ENCODE measurements at regions not wholly inside any gene's neighbourhood (a gene's known extent, or its start where the extent isn't known, plus 50 kb on each side); places are given as distances from the start of the nearest gene placed in this dataset.
"Not testable (repeated sequence)": the region's sequence is repeated elsewhere in the genome, so short reads cannot be mapped to it uniquely, and the experiment has no call there.

DNA sequence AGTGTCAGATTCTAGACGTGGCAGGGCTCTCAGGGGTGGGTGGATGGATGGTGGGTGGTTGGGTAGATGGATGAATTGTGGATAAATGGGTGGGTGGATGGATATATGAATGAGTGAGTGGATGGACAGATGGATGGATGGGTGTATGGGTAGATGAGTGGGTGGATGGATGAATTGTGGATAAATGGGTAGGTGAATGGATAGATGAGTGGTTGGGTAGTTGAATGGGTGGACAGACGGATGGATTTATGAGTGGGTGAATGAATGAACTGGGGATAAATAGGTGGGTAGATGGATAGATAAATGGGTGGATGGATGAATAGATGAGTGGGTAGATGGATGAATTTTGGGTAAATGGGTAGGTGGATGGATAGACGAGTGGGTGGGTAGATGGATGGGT, 111.0 kb upstream of the ZNF469 start:
- DNase-seq, result not testable (repeated sequence)

DNA sequence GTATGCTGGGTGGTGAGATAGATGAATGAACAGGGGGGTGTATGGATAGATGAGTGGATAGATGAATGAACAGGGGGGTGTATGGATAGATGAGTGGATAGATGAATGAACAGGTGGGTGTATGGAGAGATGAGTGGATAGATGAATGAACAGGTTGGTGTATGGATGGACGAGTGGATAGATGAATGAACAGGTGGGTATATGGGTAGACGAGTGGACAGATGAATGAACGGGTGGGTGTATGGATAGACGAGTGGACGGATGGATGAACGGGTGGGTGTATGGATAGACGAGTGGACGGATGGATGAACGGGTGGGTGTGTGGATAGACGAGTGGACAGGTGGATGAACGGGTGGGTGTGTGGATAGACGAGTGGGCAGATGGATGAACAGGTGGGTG, 110.3 kb upstream of the ZNF469 start:
- not testable (repeated sequence) for DNase-seq

DNA sequence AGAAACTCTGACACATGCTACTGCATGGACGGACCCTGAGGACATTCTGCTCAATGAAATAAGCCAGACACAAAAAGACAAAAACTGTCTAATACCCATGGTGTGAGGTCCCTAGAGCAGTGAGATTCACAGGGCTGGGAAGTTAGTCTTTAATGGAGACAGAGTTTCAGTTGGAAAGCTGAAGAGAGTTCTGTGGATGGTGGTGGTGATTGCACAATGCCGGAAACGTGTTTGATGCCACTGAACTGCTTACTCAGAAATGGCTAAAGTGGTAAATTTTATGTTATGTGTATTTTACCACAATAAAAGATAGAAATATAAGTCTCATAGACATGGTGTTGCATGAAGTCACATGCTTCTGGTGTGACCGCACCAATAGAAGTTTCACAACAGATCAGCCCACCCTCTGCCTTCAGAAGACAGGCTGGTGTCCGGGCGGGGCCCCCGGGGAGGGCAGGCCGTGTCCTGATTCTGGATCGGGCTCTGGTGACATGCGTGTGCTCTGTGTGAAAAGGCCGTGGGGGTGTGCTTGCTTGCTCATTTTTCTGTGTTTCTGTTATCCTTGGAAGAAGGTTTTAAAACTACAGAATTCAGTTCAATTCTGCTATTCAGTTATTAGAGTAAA, 108.5 kb upstream of the ZNF469 start:
- not testable (repeated sequence) for DNase-seq

DNA sequence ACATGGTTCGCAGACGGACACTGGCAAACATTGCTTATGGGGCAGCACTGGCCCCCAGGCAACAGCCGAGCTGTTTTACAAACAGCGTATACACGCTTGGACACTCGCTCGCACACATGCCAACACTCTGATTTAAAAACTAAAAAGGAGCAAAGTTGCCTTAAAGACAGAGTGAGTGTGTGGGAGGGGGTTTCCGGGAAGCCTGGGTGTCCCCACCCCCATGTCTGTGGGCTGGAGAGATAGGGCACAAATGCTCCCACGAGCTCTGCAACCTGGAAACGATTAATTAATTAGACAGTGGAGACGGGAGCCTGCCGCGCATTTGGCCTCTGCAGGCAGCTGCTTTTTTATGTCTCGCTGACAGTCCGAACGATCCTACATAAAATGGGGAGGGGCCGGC, 107.9 kb upstream of the ZNF469 start:
- no peak for DNase-seq

DNA sequence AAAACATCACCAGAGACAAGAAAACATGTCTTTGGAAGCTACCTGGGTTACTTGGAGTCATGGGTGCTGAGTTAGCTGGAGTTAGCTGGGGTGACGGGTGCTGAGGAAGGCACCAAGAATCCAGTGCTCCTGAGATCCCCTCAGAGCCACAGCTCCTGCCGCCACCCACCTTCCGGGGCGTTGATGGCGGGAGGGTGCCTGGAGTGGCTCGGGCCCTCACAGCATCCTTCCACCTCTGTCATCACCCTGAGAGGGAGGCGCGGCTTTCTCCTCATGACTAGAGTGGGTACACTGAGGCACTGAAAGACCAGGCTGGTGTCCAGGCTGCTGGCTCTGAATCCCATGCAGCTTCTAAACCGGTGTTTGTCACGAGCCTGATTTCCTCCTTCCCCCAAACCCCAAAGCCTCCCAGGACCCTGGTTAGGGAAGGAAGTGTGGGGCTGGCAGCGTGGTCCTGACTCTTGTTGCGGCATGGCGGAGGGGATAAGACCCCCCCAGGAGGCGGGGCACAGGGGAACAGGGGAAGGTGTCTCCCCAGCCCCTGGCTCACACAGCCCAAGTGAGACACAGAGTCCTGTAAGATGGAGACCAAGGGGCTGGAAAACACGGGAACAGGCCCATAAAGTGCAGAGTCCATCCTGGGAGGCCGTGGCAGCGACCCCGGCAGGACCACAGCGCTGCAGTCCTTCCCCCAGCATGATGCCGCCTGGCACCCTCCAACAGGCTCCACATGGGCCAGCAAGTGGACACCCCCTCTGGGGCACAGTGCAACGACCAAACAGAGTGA, 107.2 kb upstream of the ZNF469 start:
- not testable (repeated sequence) for DNase-seq

DNA sequence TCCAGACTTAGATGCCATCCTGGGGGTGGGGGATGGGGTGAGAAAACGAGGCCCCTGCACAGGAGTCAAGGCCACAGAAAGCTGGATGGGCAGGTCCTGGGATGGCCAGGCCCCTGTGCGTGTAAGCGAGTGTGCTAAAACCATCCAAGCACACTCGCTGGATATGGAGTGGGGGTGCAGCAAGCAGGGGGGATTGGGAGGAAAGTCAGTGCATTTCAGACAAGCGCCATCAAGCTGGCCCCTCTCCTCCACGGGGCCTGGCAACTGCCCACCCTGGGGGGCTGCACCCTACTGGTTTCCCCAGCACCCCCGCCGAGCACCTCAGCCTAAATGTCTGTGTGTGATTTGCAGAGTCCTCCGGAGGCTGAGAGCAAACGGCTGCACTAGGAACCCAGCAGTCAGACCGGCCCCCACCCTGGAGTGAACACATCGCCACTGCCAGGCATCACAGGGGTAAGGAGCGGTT, 106.6 kb upstream of the ZNF469 start:
- DNase-seq, result not testable (repeated sequence)

DNA sequence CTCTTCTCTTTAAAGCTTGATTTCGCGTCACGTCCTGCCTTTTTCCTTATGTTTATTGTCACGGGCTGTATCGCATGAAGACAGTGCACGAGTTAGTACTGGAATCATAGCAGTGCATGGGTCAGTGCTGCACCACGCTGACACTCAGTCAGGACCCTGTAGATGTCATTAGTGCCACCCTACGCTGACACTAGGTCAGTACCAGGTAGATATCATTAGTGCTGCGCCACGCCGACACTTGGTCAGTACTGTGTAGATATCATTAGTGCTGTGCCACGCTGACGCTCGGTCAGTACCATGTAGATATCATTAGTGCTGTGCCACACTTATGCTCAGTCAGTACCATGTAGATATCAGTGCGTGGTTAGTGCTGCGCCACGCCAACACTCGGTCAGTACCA, 106.2 kb upstream of the ZNF469 start:
- no peak for DNase-seq

DNA sequence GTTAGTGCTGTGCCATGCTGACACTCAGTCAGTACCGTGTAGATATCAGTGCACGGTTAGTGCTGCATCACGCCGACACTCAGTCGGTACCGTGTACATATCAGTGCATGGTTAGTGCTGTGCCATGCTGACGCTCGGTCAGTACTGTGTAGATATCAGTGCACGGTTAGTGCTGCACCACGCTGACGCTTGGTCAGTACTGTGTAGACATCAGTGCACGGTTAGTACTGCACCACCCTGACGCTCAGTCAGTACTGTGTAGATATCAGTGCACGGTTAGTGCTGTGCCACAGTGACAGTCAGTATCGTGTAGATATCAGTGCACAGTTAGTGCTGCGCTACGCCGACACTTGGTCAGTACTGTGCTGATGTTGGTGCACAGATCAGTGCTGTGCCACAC, 102.8 kb upstream of the ZNF469 start:
- DNase-seq, result no peak

DNA sequence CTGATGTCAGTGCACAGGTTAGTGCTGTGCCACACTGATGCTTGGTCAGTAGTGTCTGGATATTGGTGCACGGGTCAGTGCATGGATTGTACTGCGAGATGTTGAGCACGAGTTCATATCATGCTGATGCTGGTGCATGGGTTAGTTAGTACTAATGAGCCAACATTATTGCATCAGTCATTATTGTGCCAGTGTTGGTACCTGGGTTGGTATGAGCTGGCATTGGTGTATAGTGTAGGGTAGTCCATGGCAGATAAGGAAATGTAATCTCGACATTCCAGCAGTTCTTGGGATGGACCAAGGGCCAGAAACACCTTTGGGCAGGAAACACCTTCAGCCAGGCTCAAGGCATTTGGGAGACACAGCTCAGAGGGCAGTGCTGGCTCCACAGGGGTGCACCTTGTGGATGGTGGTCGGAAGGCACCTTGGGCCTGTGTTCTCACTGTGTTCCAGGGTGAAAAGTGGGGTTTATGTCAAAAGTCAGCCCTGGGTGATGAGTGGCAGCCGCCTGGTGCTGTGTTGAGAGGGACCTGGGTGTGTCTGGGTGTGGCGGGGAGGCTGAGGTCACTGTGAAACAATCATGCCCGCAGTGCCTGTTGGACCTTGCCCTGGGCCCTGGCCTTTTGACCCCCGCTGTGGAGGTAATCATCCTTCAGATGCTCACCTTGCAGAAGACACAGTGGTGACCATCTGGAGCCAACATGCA, 100.7 kb upstream of the ZNF469 start:
- no peak for DNase-seq

DNA sequence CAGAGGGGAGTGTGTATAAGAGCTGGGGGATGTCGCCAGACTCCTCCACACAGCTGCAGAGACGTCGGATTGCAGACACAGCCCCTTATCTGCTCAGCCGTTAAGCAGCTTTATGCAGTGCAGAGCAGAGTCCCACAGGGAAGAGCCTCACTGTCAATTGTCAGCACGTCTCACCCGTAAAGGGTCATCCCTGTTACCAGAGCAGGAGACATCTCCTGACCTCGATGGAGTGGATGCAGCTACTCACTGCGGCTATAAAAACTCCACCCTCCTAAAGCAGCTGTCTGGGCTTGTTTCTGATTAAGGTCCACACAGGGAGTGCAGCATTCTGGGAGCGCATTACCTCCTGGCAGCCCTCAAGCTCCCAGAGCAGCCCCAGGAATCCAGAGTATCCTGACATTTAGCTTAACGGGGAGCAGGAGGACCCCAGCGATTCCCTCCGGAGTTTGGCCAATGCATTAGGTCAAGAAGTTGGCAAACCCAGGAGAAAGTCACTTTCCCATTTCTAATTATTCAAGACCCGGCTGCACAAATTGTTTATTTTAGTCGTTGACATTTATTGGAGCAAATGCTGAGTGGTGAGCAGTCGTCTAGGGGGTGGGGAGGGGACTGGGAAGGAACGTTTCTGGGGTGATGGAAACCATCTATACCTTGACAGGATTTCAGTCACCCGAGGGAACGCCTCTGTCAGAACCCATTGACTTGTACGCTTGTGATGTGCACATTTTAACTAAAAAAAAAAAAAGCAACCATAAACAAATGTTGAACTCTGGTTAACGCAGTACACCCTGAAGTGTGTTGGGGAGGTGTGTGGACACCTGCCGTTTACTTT, 100.0 kb upstream of the ZNF469 start:
- peak; percentile 17 for DNase-seq

DNA sequence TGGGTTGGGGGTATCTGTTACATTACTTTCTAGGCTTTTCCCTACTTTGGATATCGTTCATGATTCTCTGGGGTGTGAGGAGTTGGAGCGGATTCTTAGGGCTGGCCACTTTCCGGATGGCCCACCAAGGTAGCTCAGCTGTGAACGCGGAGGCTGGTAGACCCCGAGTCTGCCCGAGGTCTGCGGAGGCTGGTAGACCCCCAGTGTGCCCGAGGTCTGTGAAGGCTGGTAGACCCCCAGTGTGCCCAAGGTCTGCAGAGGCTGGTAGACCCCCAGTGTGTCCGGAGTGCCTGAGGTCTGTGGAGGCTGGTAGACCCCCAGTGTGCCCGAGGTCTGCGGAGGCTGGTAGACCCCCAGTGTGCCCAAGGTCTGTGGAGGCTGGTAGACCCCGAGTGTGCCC, 99.2 kb upstream of the ZNF469 start:
- no peak for DNase-seq

DNA sequence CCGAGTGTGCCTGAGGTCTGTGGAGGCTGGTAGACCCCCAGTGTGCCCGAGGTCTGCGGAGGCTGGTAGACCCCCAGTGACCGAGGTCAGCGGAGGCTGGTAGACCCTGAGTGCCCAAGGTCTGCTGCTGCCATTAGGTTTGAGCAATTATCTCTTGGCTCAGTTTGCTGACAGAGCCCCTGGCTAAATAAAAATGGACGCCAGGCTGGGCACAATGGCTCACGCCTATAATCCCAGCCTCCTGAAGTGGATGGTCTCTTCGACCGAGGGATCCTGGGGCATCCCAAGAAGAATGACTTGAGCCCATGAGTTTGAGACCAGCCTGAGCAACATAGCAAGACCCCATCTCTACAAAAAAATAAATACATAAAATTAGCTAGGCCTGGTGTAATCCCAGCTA, 98.7 kb upstream of the ZNF469 start:
- no peak for DNase-seq

DNA sequence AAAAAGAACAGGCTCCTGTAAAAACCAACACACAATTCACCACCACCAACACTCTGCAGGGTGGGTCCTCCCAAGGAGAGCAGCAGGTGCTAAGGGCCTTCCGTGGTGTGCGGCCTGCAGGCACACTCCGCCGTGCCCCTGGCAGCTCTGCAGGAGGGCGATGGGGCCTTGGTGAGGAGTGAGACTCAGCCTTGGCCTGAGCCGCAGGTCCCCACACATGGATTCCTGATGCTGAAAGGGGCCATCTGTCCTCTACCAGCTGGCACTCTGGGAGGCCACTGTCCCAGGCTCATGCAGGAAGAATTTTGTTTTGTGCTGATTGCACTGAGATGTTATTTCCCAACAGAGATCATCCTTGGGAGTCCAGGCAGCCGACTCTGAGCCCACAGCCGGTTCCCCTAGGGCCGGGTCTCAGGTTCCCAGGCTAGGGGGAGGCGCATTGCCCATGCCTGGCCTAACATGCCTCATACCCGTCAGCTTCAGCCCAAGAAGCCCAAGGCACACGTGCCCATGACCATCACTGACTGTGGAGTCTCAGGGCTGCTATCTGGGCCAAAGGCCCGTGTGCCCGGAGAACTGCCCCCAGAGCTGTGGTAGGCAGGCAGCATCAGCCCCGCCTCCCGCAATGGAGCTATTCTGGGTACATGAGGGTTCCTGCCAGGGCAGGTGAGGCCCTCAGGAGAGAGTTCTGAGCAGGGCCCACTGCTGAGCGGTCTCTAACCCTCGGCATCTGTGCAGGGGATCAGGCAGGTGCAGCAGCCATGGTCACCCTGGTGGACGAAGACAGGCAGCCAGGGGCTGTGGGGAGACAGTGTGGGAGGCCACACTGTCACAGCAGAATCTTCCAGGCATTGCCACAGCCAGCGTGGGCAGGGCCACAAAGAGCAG, 97.9 kb upstream of the ZNF469 start:
- DNase-seq, result no peak

DNA sequence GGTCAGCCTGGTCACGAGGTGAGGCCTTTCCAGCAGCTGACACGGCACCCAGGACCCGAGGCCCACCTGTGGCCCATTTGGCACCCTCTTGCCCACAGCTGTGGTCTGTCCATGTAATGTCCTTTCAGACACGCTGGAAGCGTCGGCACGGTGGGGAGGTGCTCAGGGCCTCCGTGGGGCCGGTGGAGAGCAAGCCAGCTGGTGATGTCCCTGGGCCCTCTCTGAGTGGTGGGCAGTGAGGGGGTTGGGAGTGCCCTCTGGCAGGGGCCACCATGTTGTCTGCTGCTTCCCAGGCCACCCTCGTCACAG, 97.3 kb upstream of the ZNF469 start:
- DNase-seq, result no peak

DNA sequence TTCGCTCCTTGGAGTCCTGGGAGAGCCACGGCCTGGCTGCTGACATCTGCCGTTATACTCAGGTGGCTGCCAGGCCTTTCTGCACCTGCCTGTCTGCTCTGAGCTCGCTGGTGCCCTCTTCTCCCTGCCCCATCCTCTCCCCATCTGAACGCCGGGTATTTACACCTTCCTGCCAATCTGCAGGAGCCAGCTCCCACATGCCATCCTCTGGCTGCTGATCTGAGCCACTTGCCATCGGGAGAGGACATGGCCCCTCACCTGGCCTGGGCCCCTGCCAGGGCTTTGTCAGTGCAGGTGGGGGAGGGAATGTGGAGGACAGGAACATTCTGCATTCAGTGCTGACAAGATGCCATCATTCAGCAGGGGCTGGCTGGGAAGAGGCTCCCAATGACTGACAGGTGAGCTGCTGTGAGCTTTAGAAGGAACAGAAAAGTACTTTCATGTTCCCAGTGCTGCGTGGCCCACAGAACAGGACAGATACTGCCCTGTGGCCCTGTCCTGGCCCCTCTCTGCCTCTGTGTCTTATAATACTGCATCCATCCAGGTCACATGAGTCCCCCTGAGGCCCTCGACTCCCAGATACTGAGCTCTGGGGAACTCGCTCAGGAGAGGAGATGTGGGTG, 96.3 kb upstream of the ZNF469 start:
- no peak for DNase-seq

DNA sequence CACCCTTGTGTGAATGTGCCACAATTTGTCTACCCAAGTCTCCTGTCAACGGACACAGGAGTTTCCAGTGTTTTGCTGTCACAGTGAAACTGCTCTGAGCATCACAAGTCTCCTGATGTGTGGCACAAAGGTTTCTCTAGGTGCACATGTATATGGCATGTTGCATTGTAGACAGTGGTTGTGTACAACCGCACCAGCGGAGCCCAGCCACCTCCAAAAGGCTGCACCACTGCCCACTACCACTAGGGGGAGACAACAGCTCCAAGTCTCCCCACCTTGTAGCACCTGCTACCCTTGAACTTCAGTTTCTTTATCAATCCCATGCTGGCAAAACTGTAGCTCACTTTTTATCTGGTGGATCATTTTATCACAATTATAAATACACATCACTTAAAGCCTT, 95.5 kb upstream of the ZNF469 start:
- DNase-seq, result no peak

DNA sequence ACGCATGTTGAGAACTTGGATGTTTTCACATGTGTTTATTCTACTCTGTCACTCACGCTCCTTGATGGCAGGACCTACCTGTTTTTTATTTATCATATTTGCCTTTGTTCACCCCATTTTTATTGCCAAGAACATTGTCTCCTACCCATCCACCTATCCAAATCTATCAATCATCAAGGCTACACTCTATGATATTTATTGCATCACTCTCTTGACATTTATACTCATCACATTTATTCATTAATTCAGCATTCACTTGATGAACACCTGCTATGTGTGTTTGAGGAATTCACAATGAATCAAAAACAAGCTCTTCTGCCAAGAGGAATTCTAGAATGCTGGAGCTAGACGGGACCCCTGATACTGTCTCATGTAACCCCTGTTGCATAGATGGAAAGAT, 94.5 kb upstream of the ZNF469 start:
- DNase-seq, result no peak

DNA sequence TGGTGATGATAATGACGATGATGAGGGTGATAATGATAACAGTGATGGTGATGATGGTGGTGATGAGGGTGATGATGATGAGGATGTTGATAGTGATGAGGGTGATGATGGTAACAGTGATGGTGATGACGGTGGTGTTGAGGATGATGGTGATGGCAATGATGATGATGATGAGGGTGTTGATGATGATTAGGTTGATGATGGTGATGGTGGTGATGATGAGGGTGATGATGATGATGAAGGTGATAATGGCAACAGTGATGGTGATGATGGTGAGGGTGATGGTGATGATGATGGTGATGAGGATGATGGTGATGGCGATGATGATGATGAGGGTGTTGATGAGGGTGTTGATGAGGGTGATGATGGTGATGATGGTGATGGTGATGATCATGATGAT, 93.8 kb upstream of the ZNF469 start:
- no peak for DNase-seq

DNA sequence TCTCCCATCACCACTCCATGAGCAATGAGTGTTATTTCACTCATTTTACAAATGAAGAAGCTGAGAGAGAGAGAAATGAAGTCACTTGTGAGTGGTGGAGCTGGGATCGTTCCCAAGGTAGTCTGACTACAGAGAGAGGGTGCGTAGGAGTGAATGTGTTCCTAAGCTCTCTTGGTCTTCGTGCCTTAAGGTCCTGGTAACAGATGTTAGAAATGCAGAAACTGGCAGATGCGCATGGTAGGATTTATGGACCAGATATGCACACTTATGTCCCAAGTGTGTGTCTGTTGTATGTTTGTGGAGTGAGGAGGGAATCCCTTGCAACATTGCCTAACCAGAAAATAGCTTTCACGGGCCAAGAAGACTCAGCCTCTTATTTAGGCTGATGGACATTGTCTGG, 93.2 kb upstream of the ZNF469 start:
- no peak for DNase-seq

DNA sequence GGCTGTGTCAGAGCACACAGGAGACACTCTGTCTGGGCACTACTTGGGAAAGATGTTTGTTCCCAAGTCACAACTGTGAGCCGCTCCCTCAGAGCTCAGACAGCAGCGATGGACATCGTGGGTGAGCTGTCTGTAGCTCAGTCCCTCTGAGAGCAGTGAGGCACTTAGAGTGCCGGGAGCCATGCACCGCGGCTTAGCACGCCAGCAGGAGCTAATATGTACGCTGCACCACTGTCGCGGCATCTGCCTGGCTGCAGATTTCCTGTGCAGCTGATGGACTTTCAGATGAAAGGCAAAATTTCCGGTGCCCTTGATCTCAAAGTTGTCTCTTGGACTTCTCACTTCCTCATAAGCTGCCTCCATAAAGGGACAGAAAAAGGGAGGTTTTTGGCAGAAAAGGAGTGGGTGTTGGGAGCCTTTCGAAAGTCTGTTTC, 92.8 kb upstream of the ZNF469 start:
- DNase-seq, result no peak

Measured in NCI-H345 (cell line).